GM19025 (cell line): ENCODE measurements at regions not wholly inside any gene's neighbourhood (a gene's known extent, or its start where the extent isn't known, plus 50 kb on each side); places are given as distances from the start of the nearest gene placed in this dataset.
"Not testable (repeated sequence)": the region's sequence is repeated elsewhere in the genome, so short reads cannot be mapped to it uniquely, and the experiment has no call there.

Source experiments
- ATAC-seq: cut with Tn5 transposase; IDR thresholded peaks from one replicate; pipeline ENCODE4 v1.9.1; 2021; ENCODE audit warnings: mild to moderate bottlenecking, low read depth, moderate library complexity; ENCODE audit not compliant: unreplicated experiment

GRCh38 chr1:213697192-213697802 lies 290.5 kb upstream of the PROX1 start:
- no peak for ATAC-seq

DNA sequence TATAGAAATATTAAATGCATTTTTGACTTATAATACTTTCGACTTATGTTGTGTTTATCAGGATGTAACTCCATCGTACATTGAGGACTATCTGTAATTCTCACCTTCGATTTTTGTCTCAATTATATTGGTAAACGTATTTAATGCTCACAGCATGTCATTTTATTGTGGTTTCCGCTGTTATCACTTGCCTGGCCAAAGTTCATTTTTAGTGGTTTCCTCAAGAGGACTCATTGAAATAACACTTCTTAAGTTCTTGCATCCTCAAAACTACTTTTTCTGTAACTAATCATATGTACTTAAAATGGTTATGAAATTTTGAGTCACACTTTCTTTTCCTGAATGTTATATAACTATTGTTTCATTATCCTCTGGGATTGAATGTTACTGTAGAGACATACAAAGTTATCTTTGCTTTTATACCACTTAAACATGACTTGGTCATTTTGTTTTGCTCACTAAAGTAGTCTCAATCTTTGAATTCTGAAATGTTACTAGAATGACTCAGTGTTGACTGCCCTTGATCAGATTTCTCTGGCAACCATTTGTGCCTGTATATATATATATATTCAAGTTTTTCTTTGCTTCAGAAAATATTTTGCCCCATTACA lies 289.6 kb upstream of the PROX1 start:
- ATAC-seq: no peak

- no peak for ATAC-seq
Observed at GRCh38 chr1:213702703-213703102, 285.1 kb upstream of the PROX1 start.

DNA sequence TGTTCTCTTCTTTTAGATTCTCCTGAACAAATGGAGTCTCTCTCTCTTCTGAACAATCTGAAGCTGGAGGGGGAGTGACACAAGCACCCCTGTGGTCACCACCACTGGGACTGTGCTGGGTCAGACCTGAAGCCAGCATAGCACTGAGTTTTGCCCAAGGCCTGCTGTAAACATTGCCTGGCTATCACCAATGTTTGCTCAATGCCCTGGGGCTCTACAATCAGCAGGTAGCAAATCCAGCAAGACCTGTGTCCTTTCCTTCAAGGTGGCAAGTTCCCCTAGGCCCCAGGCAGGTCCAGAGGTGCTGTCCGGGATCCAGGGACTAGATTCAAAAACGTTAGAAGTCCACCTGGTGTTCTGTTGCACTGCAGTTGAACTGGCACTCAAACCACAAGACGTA lies 282.8 kb upstream of the PROX1 start:
- no peak for ATAC-seq

DNA sequence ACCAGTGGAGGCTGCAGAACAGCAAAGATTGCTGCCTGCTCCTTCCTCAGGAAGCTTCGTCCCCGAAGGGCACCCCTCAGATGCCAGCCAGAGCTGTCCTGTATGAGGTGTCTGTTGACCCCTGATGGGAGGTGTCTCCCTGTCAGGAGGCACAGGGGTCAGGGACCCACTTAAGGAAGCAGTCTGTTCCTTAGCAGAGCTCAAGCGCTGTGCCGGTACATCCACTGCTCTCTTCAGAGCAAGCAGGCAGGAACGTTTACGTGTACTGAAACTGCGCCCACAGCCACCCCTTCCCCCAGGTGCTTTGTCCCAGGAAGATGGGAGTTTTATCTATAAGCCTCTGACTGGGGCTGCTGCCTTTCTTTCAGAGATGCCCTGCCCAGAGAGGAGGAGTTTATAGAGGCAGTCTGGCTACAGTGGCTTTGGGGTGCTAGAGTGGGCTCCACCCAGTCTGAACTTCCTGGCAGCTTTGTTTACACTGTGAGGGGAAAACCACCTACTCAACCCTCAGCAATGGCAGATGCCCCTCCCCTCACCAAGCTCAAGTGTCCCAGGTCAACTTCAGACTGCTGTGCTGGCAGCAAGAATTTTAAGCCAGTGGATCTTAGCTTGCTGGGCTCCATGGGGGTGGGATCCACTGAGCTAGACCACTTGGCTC lies 275.8 kb upstream of the PROX1 start:
- ATAC-seq: not testable (repeated sequence)

DNA sequence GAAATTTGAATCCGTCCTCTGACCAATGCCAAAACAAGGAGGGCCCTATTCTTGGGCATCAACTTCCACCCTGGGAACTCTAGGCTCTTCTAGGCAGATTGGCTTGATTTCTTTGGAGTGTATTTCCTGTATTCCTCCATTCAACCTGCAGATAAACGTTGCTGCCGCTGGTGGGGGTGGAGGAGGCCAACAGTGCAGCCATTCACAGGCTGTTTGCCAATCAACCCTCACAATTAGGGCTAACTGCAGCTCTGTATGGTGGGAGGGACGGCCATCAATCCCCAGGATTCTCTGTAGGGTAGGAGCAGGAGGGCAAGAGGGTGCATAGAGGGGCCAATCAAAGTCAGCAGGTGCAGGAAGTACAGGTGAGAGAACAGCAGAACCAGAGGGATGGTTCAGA lies 273.1 kb upstream of the PROX1 start:
- no peak for ATAC-seq

- ATAC-seq: no peak
Observed at GRCh38 chr1:213715182-213715581, 272.6 kb upstream of the PROX1 start.

DNA sequence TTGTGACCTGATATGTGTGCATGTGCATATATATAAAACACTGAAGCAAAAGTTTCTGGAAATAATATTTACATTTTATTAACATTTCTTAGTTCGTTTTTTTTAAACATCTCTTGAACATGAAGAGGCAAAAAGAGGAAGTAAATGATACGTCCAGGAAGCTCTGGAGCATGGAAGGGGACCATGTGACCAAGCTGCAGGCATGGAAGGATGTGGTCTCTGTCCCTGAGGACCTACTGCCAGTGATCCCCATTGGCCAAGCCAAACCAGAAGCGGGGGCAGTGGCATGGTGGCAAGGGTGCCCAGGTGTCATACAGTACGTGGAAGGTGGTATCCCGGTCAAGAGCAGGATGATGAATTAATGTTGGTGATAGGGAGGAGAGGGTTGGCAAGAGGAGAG lies 268.3 kb upstream of the PROX1 start:
- no peak for ATAC-seq

DNA sequence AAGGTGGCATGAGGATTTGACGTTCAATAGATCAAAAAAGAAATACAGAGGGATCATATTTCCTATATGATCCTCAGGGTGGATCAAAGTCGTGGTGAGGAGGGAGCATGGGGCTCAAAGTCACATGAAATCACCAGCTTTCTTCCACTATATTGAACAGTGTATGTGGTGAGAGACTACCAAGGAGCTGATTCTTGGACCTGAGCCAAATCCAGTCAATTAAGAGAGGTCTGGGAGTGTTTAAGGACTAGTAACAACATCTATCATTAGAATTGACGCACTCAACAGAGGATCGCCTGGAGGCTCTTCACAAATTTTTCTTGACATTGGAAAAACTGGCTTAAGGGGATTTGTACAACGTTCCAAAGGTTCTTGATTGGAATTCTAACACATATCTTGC lies 267.7 kb upstream of the PROX1 start:
- ATAC-seq: no peak

- ATAC-seq: no peak
Observed at GRCh38 chr1:213723187-213723586, 264.6 kb upstream of the PROX1 start.

DNA sequence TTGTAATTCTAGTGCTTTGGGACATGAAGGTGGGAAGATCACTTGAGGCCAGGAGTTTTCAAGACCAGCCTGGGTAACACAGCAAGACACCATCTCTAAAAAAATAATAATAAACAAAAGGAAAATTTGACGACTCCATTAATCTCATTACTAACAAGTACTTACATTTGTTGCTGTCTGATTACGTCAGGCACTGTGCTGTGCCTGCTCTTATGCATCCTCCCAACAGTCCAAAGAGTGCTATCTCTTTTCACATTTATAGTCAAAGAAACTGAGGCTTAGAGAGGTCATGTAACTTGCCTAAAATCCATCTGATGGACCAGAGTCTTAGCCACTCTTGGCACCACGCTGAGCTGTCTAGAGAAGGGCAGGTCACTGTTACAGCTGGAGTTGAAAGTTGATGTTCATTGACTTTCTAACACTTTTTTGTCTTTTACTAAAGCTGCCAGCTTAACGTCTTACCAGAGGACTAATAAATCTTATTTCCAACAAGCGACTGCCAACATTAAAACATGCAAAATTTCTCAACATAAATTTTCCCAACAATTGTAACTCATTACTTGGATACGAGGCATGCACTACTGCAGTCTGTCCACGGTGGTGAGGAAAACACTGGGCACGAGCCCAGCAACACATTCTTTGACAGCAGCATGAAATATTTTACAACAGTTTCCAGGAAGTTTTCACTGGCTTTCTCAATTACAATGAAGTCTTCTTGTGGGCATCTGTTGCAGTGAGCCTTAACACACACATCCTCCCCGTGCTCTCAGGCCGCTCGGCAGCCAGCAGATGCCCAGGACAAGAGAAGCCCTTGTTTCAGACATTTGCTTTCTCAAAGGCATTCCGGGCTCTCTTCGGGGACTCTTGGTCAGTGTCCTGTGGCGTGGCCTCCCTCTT lies 262.9 kb upstream of the PROX1 start:
- no peak for ATAC-seq

DNA sequence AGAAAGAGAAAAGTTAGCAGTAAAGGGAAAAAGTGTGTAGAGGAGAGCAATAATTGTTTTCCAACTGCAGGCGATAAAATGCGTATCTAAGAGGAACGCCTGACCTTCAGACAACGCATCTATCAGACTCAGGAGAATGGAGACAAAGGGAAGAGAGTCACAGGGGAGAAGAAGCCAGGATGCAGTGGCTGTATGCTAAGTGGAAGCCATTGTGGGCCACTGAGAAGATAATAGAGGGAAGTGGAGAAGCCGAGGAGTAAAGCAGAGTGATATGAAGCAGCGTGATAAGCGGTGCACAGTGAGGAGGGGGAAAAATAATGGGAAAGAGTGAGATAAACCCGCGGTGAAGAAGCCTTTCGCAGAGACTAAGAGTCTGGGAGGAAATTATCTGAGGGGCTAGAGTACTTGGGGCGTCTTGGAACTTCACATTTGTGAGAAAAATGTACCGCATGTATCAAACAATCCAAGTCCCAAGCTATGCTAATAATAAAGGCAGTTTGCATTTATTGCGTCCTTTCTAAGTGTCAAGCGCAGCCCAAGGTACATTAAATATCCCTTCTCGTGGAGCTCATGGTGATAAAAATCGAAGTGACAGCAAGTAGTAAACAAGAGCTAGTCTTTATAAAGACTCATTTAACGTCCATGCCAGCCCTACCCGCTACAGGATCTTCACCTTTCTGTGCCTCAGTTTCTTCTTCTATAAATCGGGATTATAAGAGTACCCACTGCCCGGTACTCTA lies 259.8 kb upstream of the PROX1 start:
- ATAC-seq: no peak

DNA sequence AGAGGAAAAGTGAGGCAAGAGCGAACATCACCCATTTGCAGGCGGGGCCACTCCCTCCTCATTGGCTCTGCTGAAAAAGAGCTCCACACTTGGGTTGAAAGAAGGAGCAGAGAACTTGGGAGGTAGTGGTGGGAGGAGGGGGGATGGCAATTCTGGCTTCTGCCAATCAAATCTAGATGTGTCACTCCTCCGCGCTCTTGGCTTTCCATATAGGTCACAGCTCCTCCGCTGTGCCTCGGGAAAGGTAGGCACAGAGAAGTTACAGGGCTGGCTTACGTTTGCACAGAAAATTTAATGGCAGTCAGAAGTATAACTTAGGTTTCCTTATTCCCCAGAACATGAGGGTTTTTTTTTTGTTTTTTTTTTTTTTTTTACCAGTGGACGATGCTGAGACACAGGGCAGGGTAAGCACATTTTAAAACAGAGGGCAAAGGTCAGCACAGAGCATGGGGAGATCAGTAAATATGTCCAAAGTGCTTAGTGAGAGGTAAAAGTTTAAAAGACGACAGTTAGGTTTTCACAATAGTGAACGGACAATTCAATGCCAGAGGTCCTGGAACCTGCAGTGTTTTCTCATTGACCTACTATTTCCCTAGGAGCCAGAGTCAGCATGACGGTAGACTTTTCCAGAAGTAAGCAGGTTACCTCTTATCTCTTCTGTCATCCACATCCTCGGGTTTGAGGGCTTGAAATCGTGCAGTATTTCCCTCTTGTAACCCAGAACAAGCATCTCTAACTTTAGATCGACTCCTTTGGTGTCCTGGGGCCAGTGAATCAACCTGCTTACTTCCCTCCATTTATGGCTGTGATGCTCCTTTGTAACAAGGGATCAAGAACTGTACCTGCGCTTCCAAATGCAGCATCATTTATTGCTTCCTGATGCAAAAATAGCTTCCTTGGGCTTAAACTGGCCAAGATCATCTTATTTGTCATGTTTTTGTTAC lies 258.9 kb upstream of the PROX1 start:
- no peak for ATAC-seq

GRCh38 chr1:213733705-213734104 lies 254.1 kb upstream of the PROX1 start:
- no peak for ATAC-seq

GRCh38 chr1:213737398-213738035 lies 250.3 kb upstream of the PROX1 start:
- ATAC-seq: no peak

DNA sequence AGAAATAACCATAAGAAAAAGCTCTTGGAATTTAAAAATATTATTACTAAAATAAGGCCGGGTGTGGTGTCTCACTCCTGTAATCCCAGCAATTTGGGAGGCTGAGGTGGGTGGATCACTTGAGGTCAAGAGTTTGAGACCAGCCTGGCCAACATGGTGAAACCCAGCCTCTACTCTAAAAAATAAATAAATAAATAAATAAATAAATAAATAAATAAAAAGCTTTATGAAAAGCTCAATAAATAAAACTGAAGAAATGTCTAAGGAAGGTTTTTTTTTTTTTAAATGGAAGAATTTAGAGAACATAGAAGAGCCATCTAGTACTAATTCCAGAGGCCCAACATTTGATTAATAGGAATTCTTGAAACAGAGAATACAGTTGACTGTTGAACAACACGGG lies 249.1 kb upstream of the PROX1 start:
- no peak for ATAC-seq

- ATAC-seq: no peak
Observed at GRCh38 chr1:213742992-213743391, 244.8 kb upstream of the PROX1 start.

DNA sequence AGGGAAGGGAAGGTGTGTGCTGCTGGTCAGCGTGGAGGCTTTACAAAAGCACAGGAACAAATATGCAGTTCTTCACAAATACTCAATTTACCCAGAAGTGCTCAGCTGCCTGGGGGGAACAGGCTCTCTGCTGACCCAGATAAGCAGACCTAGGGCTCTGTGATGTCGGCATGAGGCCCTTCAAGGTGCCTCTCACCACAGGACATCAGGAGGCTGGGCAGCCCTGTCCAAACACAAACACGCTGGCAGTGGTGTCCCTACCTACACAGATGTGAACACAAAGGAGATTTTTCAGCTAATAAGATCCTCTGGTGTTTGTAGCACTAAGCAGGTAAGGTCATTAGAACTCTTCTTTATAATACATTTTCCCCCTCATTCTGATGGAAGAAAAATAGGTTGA lies 243.0 kb upstream of the PROX1 start:
- no peak for ATAC-seq

DNA sequence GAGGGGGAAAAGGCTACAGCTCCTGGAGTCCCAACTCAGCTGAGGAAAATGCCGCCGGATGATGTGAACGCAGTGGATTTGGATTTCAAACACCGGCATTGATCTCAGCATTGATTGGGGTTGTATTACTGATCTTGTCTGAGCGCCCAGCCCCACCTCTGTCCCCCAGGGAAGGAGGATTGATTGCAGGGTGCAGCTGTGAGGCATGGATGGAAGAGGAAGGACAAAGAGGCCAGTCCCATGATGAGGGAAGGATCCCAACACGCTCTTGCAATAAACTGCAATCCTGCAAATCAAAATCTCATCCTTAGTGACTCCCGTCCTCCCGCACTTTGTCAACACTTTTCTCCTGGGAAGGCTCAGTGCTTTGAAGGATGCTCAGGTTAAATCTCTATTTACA lies 242.3 kb upstream of the PROX1 start:
- ATAC-seq: no peak
